ENCODE measurements at regions not wholly inside any gene's neighbourhood (a gene's known extent, or its start where the extent isn't known, plus 50 kb on each side); places are given as distances from the start of the nearest gene placed in this dataset.
"Not testable (repeated sequence)": the region's sequence is repeated elsewhere in the genome, so short reads cannot be mapped to it uniquely, and the experiment has no call there.

DNA sequence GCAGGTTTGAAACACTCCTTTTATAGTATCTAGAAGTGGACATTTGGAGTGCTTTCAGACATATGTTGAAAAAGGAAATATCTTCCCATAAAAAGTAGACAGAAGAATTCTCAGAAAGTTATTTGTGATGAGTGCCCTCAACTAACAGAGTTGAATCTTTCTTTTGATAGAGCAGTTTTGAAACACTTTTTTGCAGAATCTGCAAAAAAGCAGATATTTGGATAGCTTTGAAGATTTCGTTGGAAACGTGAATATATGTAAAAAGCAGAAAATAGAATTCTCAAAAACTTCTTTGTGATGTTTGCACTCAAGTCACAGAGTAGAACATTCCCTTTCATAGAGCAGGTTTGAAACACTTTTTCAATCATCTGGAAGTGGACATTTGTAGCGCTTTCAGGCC lies 676.4 kb upstream of the ZNF337 start:
- not testable (repeated sequence) for DNase-seq (ENCODE audit: low spot score)

DNA sequence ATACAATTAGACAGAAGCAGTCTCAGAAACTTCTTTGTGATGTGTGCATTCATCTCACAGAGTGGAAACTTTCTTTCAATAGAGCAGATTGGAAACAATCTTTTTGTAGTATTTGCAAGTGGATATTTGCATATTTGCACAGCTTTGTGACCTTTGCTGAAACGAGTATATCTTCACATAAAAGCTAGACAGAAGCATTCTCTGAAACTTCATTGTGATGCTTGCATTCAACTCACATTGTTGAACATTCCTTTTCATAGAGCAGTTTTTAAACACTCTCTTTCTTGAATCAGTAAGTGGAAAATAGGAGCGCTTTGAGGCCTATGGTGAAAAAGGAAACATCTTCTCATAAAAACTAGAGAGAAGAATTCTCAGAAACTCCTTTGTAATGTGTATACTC lies 657.9 kb upstream of the ZNF337 start:
- no peak for DNase-seq (ENCODE audit: low spot score)

DNA sequence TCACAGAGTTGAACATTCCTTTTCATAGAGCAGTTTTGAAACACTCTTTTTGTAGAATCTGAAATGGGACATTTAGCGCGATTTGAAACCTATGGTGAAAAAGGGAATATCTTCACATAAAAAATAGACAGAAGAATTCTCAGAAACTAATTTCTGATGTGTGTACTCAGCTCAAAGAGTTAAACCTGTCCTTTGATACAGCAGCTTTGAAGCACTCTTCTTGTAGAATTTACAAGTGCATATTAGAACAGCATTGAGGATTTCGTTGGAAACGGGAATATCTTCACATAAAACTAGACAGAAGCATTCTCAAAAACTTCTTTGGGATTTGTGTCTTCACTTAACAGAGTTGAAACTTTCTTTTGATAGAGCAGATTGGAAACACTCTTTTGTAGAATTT lies 650.7 kb upstream of the ZNF337 start:
- DNase-seq (ENCODE audit: low spot score), result no peak

DNA sequence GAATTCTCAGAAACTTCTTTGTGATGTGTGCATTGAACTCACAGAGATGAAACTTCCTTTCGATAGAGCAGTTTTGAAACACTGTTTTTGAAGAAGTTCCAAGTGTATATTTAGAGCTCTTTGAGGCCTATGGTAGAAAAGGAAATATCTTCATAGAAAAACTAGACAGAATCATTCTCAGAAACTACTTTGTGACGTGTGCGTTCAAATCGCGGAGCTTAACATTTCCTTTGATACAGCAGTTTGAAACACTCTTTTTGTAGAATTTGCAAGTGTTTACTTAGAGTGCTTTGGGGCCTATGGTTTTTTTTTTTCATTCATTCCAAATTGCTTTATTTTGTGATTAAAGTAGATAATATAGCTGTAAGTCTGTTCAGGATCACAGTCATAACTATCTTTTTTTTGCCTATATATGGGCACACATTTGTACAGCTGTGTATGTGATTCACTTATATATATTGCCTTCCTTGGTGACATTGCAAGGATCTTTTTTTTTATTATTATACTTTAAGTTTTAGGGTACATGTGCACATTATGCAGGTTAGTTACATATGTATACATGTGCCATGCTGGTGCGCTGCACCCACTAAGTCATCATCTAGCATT lies 643.9 kb upstream of the ZNF337 start:
- not testable (repeated sequence) for DNase-seq (ENCODE audit: low spot score)

DNA sequence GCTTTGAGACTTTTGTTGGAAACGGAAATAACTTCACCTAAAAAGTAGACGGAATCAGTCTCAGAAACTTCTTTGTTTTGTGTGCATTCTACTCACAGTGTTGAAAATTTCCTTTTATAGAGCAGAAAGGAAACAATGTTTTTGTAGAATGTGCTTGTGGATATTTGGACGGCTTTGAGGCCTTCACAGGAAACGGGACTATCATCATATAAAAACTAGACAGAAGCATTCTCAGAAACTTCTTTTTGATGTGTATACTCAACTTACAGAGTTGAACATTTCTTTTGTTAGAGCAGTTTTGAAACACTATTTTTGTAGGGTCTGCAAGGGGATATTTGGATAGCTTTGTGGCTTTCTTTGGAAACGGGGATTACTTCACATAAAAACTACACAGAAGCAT lies 627.5 kb upstream of the ZNF337 start:
- DNase-seq (ENCODE audit: low spot score), result no peak

DNA sequence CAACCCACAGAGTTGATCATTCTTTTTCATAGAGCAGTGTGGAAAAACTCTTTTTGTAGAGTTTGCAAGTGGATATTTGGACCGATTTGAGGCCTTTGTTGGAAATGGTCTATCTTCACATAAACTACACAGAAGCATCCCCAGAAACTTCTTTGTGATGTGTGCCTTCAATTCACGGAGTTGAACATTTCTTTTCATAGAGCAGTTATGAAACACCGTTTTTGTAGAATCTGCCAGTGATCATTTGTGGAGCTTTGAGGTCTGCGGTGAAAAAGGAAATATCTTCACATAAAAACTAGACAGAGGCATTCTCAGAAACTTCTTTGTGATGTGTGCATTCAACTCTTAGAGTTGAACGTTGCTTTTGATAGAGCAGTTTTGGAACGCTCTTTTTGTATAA lies 618.4 kb upstream of the ZNF337 start:
- DNase-seq (ENCODE audit: low spot score), result no peak

DNA sequence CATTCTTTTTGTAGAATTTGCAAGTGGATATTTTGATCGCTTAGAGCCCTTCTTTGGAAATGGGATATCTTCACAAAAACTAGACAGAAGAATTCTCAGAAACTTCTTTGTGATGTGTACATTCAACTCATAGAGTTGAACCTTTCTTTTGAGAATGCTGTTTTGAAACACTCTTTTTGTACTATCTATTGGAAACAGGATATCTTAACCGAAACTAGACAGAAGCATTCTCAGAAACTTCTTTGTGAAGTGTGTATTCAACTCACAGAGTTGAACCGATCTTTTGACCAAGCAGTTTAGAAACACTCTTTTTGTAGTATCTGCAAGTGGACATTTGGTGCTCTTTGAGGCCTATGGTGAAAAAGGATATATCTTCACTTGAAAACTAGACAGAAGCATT lies 613.1 kb upstream of the ZNF337 start:
- not testable (repeated sequence) for DNase-seq (ENCODE audit: low spot score)

DNA sequence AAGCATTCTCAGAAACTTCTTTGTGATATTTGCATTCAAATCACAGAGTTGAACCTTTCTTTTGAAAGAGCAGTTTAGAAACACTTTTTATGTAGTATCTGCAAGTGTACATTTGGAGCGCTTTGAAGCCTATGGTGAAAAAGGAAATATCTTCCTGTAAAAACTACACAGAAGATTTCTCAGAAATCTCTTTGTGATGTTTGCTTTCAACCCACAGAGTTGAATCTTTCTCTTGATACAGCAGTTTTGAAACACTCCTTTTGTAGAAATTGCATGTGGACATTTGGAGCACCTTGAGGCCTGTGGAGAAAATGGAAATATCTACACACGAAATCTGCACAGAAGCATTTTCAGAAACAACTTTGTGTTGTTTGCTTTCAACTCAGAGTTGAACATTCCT lies 612.3 kb upstream of the ZNF337 start:
- DNase-seq (ENCODE audit: low spot score), result no peak

DNA sequence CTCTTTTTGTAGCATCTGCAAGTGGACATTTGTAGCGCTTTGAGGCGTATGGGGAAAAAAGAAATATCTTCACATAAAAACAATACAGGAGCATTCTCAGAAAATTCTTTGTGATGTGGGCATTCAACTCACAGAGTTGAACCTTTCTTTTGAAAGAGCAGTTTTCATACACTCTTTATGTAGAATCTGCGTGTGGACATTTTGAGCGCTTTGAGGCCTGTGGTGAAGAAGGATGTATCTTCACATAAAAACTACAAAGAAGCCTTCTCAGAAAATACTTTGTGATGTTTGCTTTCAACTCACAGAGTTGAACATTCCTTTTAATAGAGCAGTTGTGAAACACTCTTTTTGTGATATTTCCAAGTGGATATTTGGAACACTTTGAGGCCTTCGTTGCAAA lies 598.4 kb upstream of the ZNF337 start:
- DNase-seq (ENCODE audit: low spot score), result no peak

DNA sequence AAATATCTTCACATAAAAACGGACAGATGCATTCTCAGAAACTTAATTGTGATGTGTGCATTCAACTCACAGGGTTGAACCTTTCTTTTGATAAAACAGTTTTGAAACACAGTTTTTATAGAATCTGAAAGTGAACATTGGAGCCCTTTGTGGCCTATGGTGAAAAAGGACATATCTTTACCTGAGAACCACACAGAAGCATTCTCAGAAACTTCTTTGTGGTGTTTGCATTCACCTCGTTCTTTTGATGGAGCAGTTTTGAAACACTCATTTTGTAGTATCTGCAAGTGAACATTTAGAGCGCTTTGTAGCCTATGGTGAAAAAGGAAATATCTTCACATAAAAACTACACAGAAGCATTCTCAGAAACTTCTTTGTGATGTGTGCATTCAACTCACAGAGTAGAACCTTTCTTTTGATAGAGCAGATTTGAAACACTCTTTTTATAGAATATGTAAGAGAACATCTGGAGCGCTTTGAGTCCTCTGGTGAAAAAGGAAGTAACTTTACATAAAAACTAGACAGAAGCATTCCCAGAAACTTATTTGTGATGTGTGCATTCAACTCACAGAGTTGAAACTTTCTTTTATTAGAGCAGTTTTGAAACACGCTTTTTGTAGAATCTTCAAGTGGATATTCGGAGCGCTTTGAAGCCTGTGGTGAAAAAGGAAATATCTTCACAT lies 591.9 kb upstream of the ZNF337 start:
- DNase-seq (ENCODE audit: low spot score), result not testable (repeated sequence)

DNA sequence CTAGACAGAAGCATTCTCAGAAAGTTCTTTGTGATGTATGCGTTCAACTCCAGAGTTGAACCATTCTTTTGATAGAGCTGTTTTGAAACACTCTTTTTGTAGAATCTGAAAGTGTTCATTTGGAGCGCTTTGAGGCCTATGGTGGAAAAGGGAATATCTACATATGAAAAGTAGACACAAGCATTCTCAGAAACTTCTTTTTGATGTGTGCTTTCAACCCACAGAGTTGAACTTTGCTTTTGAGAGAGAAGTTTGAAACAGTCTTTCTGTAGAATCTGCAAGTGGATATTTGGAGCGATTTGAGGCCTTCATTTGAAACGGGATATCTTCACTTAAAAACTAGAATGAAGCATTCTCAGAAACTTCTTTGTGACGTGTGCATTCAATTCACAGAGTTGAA lies 582.6 kb upstream of the ZNF337 start:
- DNase-seq (ENCODE audit: low spot score), result no peak

DNA sequence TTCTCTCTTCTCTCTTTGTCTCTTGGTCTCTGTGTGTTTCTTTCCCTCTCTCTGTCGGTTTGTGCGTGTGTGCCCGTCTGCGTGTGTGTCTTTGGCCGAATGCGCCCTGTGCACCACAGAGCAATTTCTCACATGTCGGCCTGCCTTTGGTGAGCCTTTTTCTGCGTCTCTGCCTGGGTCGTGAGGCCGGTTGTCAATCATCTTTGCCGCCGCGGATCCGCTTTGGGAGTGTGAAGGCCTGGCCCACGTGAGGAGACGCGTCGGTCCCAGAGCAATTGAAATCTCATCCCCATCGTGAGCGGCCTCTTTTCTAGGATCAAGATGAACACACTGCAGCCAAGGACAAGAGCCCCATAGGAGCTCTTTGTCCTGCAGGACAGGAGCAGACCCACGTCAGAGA lies 580.7 kb upstream of the ZNF337 start:
- DNase-seq (ENCODE audit: low spot score), result no peak

DNA sequence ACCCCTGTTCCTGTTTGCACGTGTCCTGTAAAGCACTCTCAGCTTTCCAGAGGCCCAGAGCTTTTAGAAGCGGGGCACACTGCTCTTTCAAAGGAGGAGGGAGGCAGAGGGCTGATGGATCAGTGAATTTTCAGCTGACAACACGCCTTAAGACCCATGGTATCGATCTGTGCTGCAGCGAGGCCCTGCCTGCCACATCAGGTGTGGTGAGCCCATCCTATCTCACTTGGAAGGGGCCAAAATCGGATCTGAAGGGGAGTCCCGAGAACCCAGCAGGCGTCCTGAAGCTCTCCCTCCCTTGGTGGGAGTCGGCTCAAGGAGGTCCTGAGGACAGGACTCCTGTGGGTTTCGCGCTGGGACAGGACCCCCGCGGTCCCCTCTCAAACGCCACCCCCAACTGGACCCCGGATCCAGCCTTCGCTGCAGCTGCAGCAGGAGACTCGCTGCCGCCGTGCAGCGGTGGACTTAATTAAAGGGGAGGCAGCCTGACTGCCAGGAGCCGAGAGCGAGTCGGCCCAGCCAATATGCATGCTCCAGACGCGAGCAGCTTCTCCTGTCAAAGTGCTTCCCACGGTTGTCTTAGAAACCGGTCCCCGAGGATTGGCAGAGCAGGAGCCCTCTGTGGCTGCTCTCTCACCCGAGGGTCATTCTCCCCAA lies 580.0 kb upstream of the ZNF337 start:
- no peak for DNase-seq (ENCODE audit: low spot score)

DNA sequence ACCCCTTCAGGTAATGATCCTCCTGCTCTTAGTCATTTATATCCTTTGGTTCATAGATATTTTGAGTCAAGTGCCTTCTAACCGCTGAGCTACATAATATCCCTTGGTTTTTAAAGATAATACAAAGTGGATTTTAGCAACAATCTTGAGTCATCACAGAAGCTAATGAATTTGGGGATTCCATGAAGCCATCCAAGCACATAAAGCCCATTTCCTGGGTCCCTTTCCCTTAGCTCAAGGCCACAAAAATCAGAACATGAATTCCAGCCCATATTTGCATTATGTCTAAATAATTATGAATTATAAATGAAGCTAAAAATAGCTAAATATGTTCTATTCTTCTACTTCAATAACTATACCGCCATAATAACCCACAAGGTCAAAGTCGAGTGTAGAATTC lies 572.1 kb upstream of the ZNF337 start:
- DNase-seq (ENCODE audit: low spot score), result not testable (repeated sequence)

DNA sequence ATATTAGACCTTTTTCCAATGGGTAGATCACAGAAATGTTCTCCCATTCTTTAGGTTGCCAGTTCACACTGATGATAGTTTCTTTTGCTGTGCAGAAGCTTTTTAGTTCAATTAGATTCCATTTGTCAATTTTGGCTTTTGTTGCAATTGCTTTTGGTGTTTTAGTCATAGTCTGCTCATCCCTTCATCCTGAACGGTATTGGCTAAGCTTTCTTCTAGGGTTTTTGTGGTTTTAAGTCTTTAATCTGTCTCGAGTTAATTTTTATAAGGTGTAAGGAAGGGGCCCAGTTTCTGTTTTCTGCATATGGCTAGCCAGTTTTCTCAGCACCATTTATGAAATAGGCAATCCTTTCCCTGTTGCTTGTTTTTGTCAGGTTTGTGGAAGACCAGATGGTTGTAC lies 564.3 kb upstream of the ZNF337 start:
- DNase-seq (ENCODE audit: low spot score), result not testable (repeated sequence)

DNA sequence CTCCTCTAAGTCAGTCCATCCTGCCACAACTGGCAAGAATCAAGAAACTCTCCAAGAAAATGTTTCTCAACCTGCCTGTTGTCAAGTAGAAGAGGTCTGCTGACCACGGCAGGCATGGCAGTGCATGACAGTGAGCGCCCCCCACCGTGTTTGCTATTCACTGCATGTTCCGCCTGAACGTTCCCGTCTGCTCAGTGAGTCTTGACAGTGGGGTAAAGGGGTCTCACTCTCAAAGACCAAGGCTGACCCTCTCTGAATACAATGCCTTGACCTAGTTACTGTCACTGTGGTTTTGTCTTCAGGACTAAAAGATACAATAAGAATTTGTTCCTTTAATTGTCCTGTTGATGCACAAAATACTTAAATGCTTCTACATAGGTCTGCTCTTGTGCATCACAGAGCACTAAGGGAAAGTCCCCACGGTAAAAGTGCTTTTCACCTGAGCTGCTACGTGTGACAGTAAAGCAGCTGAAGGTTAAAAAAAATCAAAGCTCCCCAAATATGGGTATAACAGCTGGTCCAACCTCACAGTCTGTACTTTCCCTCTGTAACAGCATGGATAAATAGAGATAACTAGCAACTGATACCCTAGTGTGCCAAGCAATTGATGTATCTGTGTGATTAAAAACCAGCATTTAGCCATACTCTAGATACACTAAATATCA lies 555.8 kb upstream of the ZNF337 start:
- not testable (repeated sequence) for DNase-seq (ENCODE audit: low spot score)

DNA sequence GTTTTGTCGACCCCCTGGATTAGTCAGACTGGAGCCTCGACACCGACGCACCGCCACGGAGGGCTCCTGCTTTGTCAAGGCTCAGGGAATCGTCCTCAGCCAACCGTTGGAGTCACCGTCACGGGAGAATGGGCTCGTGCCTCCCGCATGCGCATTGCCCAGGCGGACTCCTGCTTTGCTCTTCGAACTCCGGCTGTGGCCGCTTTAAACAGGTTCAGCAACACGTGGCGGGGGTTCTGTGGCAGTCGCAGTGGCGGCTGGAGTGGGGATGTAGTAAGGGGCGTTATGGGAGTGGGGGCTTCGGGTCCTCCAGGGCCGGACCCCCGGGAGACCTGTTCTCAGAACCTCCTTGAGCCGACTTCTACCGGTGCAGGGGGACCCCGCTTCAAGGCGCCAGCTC lies 554.7 kb upstream of the ZNF337 start:
- not testable (repeated sequence) for DNase-seq (ENCODE audit: low spot score)

DNA sequence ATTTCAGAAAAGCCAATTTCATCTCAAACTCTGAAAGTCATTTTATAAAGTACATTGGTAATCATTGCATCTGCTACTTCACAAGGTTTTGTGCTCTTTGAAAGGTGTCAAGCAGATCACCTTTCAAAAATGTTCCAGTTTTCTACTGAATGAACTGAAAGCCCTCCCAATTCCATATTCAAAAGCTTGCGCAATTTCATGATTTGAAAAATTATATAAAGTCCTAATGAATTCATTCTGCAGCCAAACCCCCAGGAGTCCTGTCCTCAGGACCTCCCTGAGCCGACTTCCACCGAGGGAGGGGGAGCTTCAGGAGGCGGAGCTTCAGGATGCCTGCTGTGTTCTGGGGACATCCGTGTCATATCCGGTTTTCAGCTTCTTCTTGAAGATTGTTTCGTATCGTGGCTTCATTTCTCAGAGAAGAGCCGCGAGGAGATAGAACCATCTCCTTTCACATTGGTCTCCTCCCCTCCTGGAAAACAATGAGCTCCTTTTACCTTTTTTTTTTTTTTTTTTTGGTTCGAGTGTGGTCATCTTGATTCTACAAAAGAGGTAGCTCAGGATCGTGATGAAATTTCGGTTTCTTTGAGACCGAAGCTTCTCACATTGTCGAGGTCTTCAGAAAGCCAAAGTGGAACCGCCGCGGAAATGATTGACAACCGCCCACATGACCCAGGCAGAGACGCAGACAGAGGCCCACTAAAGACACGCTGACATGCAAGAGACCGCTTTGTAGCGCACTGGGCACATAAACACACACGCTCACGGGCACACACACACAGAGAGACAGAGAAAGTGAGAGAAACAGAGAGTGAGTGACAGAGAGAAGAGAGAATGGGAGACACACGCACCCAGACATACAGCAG lies 553.8 kb upstream of the ZNF337 start:
- DNase-seq (ENCODE audit: low spot score), result not testable (repeated sequence)

DNA sequence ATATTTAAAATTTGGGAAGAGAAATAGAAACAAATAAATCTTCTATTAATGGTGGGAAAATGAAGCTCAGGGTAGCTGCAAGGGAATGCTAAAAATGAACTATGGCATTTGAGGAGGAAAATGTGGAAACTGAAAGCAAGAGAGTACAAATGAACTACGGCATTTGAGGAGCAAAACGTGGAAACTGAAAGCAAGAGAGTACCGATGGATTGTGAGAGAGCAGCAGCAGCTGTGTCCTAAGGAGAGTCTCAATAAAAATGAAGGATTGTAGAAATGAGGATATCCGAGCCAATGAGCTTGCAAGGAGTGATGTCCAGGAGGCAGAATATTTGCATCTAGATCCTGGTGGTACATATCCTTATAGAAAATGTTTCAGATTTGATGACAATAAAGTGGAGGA lies 547.1 kb upstream of the ZNF337 start:
- DNase-seq (ENCODE audit: low spot score), result no peak

DNA sequence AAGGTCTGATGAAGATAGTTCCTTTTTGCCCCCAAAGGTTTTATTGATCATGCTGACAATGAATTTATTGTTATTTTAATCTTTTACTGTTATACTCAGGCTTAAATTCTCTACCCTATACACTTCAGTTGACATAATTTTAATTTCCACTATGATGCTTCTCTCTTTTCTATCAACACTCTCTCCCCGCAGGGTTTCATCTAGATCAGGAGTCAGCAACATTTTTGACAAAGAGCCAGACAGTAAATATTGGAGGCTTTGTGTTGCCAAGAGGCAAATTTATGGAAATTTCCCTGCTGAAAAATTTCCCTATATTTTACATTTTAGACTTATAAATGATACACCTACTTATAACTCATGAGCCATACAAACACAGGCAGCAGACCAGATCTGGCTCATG lies 524.0 kb upstream of the ZNF337 start:
- DNase-seq (ENCODE audit: low spot score), result not testable (repeated sequence)

DNA sequence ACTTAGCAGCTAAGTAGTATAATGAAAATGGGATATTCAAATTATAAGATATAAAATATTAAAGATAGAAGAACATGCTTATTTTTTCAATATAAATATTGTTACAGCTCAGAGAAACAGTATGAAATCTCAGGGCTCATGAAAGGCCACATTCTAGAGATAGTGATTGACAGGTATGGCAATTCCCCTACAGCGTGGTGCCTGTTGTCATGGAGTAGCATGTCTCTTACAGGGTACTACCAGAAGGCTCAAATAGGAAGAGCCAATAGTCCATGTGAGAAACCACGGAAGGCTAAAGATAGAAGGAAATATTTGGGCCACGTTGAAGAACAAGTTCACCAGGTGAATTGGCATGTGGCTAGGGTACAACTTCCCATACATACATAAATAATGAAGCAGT lies 522.9 kb upstream of the ZNF337 start:
- not testable (repeated sequence) for DNase-seq (ENCODE audit: low spot score)

DNA sequence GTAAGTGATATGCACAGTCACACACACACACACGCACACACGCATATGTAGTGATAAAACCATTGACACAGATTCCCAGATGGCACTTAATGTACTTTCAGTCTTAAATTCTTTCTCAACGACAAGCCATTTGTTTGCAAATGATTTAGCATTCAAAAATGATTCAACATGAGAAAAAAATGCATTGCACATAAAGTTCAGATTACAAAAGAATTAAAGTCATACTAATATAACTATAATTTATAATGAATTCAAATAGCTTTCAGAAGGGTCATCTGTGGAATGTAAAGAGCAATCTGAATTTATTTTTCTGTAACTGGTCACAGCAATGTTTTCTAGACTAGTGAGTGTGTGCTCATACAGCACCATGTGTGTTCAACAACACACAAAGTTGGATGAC lies 521.6 kb upstream of the ZNF337 start:
- DNase-seq (ENCODE audit: low spot score), result no peak
